A673 (cell line): ENCODE measurements at regions not wholly inside any gene's neighbourhood (a gene's known extent, or its start where the extent isn't known, plus 50 kb on each side); places are given as distances from the start of the nearest gene placed in this dataset.

Experiments
- BruUV-seq: library from RNA; stranded (reverse); fragments of 400-500 nt; replicated peaks from 2 replicates; lab custom pipeline; 2021; lab: Mats Ljungman, UMichigan
- CTCF ChIA-PET: fragments of 300-600 bp; sonication (Branson Sonifier 250); formaldehyde crosslinking; loops from one replicate; lab custom pipeline; 2022; ENCODE audit warnings: antibody characterized with exemption; lab: Charles Lee
- POLR2A ChIA-PET: fragments of 300-600 bp; sonication (Branson Sonifier 250); formaldehyde crosslinking; loops from one replicate; lab custom pipeline; 2022; ENCODE audit warnings: antibody characterized with exemption; ENCODE audit not compliant: low non-redundant PET; lab: Charles Lee
- DNase-seq: peaks from one replicate; pipeline ENCODE4 v3.0.0-alpha.2; 2015; ENCODE audit warnings: low spot score
- H3K27ac ChIP-seq: fragments of 200-600 bp; sonication (generic); 2 replicates; pipeline ENCODE4 v1.5.1; 2016; ENCODE audit warnings: mixed run types, low read depth, mild to moderate bottlenecking, mixed read lengths, antibody characterized with exemption, low read length; ENCODE audit not compliant: poor library complexity, severe bottlenecking
- H3K27me3 ChIP-seq: fragments of 200-600 bp; sonication (generic); replicated peaks from 2 replicates; pipeline ENCODE4 v1.6.1; 2017; ENCODE audit warnings: mixed run types, low read depth, mild to moderate bottlenecking, mixed read lengths, antibody characterized with exemption, low read length; ENCODE audit not compliant: insufficient read depth, poor library complexity
- H3K36me3 ChIP-seq: fragments of 200-600 bp; sonication (generic); 2 replicates; pipeline ENCODE4 v1.6.1; 2016; ENCODE audit warnings: mixed run types, mild to moderate bottlenecking, mixed read lengths, antibody characterized with exemption, low read length; ENCODE audit not compliant: insufficient read depth, poor library complexity, severe bottlenecking
- H3K4me1 ChIP-seq: fragments of 200-600 bp; sonication (generic); 2 replicates; pipeline ENCODE4 v1.6.1; 2017; ENCODE audit warnings: mixed run types, mild to moderate bottlenecking, mixed read lengths, antibody characterized with exemption, low read length; ENCODE audit not compliant: insufficient read depth, poor library complexity, severe bottlenecking
- H3K4me3 ChIP-seq: fragments of 200-600 bp; sonication (generic); 2 replicates; pipeline ENCODE4 v1.5.1; 2016; ENCODE audit warnings: low read depth, mixed run types, mild to moderate bottlenecking, mixed read lengths, low read length; ENCODE audit not compliant: poor library complexity, severe bottlenecking
- H3K9me3 ChIP-seq: fragments of 200-600 bp; sonication (generic); 2 replicates; pipeline ENCODE4 v1.6.1; 2016; ENCODE audit warnings: mixed run types, low read depth, mild to moderate bottlenecking, mixed read lengths, antibody characterized with exemption, low read length; ENCODE audit not compliant: poor library complexity, severe bottlenecking
- CTCF ChIP-seq: fragments of 300-800, 200-600 bp; sonication (generic); conservative IDR thresholded peaks from 2 replicates; pipeline ENCODE4 v1.5.1; 2017; ENCODE audit warnings: low read depth, mild to moderate bottlenecking, antibody characterized with exemption, low read length, moderate library complexity, mixed read lengths
- EZH2 ChIP-seq: fragments of 200-600 bp; sonication (generic); IDR thresholded peaks from 2 replicates; pipeline ENCODE4 v1.6.1; 2017; ENCODE audit warnings: borderline replicate concordance, low read depth, mild to moderate bottlenecking, mixed read lengths, antibody characterized with exemption, low read length; ENCODE audit not compliant: poor library complexity, severe bottlenecking
- intact Hi-C: fragments of 100-400 bp; cut with micrococcal nuclease; formaldehyde crosslinking; loops from one replicate; pipeline ENCODE4 v1.10.0; 2022; ENCODE audit not compliant: unreplicated experiment

- Histone ChIP-seq H3K9me3 (peaks cover 20% of the 10 kb centered on the region), H3K27me3 (no peaks in the 10 kb centered on the region), H3K36me3 (no peaks in the 10 kb centered on the region), H3K4me3 (no peak overlapping the region), H3K4me1 (no peaks in the 10 kb centered on the region), H3K27ac (no peak overlapping the region)
- POLR2A ChIA-PET, result no interaction called here
- TF ChIP-seq EZH2, result no peak
- no peak for TF ChIP-seq CTCF
- intact Hi-C loops, result no loop called here
- no TSS peak for BruUV-seq
- DNase-seq, result no peak
- CTCF ChIA-PET, result no interaction called here
Observed at GRCh38 chr7:49669692-49670260, 103.7 kb upstream of the VWC2 start.

GRCh38 chr7:49670991-49671390 lies 102.4 kb upstream of the VWC2 start:
- no peak for TF ChIP-seq EZH2
- TF ChIP-seq CTCF, result no peak
- H3K27me3 ChIP-seq, result no peaks in the 10 kb centered on the region
- POLR2A ChIA-PET, result no interaction called here
- no peak for DNase-seq
- no TSS peak for BruUV-seq
- no peak overlapping the region for H3K4me3 ChIP-seq
- intact Hi-C loops, result no loop called here
- no peak overlapping the region for H3K27ac ChIP-seq
- H3K9me3 ChIP-seq, result peaks cover 21% of the 10 kb centered on the region
- no peaks in the 10 kb centered on the region for H3K4me1 ChIP-seq
- CTCF ChIA-PET, result no interaction called here
- no peaks in the 10 kb centered on the region for H3K36me3 ChIP-seq

GRCh38 chr7:49692516-49692915 lies 80.9 kb upstream of the VWC2 start:
- no TSS peak for BruUV-seq
- intact Hi-C loops, result no loop called here
- no peak for DNase-seq
- no peak for TF ChIP-seq EZH2
- no peak for TF ChIP-seq CTCF
- Histone ChIP-seq H3K27ac (no peak overlapping the region), H3K27me3 (no peaks in the 10 kb centered on the region), H3K9me3 (peaks cover 15% of the 10 kb centered on the region), H3K4me3 (no peak overlapping the region), H3K36me3 (no peaks in the 10 kb centered on the region), H3K4me1 (no peaks in the 10 kb centered on the region)
- ChIA-PET CTCF (no interaction called here), POLR2A (no interaction called here)
